H1 (cell line): ENCODE measurements at regions not wholly inside any gene's neighbourhood (a gene's known extent, or its start where the extent isn't known, plus 50 kb on each side); places are given as distances from the start of the nearest gene placed in this dataset.
"Not testable (repeated sequence)": the region's sequence is repeated elsewhere in the genome, so short reads cannot be mapped to it uniquely, and the experiment has no call there.

Experiments used
- CTCF ChIA-PET: fragments of 300-600 bp; sonication (Branson Sonifier 250); formaldehyde crosslinking; loops from one replicate; lab custom pipeline; 2021; ENCODE audit not compliant: partially characterized antibody; lab: Charles Lee
- POLR2A ChIA-PET: fragments of 300-600 bp; sonication (Branson Sonifier 250); formaldehyde crosslinking; loops from one replicate; lab custom pipeline; 2021; ENCODE audit warnings: inconsistent platforms; ENCODE audit not compliant: partially characterized antibody; lab: Charles Lee
- DNase-seq, 2 experiments: peaks; one replicate each; pipeline versions ENCODE4 v3.0.0 to v3.0.0-alpha.2; 2010 to 2022; ENCODE audit warnings: low spot score in 2 of 2, low read depth in 1 of 2, mixed read lengths in 1 of 2
- FAIRE-seq: peaks from 2 replicates; lab custom pipeline; 2011; peaks lifted over from hg19 to GRCh38; lab: Jason Lieb, UNC
- H2AFZ ChIP-seq: 2 replicates; pipeline ENCODE4 v1.8.1; 2012; ENCODE audit warnings: low read length, inconsistent platforms
- H2AK5ac ChIP-seq: 2 replicates; pipeline ENCODE4 v1.6.1; 2013; ENCODE audit warnings: low read depth, low read length
- H2BK120ac ChIP-seq: replicated peaks from 2 replicates; pipeline ENCODE3; 2013; ENCODE audit warnings: low read depth, low read length, inconsistent platforms
- H2BK12ac ChIP-seq: 2 replicates; pipeline ENCODE4 v1.6.1; 2013; ENCODE audit warnings: low read depth, low read length
- H2BK15ac ChIP-seq: 2 replicates; pipeline ENCODE4 v1.6.1; 2013; ENCODE audit warnings: low read length
- H2BK20ac ChIP-seq: 2 replicates; pipeline ENCODE4 v1.6.1; 2013; ENCODE audit warnings: low read length
- H2BK5ac ChIP-seq: 2 replicates; pipeline ENCODE4 v1.6.1; 2013; ENCODE audit warnings: low read depth, low read length
- H3K14ac ChIP-seq: 2 replicates; pipeline ENCODE4 v1.6.1; 2013; ENCODE audit warnings: inconsistent platforms; ENCODE audit not compliant: insufficient read length
- H3K18ac ChIP-seq: 2 replicates; pipeline ENCODE4 v1.6.1; 2013; ENCODE audit warnings: low read length; ENCODE audit errors: extremely low read depth
- H3K23ac ChIP-seq: 2 replicates; pipeline ENCODE4 v1.6.1; 2013; ENCODE audit warnings: inconsistent platforms; ENCODE audit not compliant: insufficient read length
- H3K23me2 ChIP-seq: 2 replicates; pipeline ENCODE4 v1.6.1; 2013; ENCODE audit warnings: low read depth, low read length
- H3K27ac ChIP-seq: 2 replicates; pipeline ENCODE4 v1.6.1; 2011; ENCODE audit warnings: low read depth, low read length, inconsistent platforms
- H3K27me3 ChIP-seq, 4 experiments: replicated peaks in 1 of 4; 1 replicate in 1 of 4; 2 replicates in 3 of 4; pipeline versions ENCODE4 v1.6.1 to v1.8.1; 2011 to 2013; ENCODE audit warnings: low read length in 3 of 4, mild to moderate bottlenecking in 3 of 4, inconsistent platforms in 2 of 4, mixed read lengths in 2 of 4, moderate library complexity in 1 of 4; ENCODE audit not compliant: control insufficient read depth in 3 of 4, insufficient read depth in 3 of 4; ENCODE audit errors: extremely low read depth in 1 of 4
- H3K36me3 ChIP-seq, 4 experiments: 2 replicates each; pipeline versions ENCODE4 v1.6.1 to v1.8.1; 2011 to 2013; ENCODE audit warnings: mild to moderate bottlenecking in 4 of 4, low read length in 3 of 4, moderate library complexity in 2 of 4, control low read depth in 1 of 4, inconsistent platforms in 1 of 4; ENCODE audit not compliant: insufficient read depth in 4 of 4, control insufficient read depth in 2 of 4
- H3K4ac ChIP-seq: replicated peaks from 2 replicates; pipeline ENCODE3; 2013; ENCODE audit warnings: low read length, low read depth, mixed read lengths, inconsistent platforms; ENCODE audit not compliant: insufficient read length
- H3K4me1 ChIP-seq, 4 experiments: replicated peaks in 1 of 4; 1 replicate in 1 of 4; 2 replicates in 3 of 4; pipeline versions ENCODE4 v1.6.1 to v1.8.1; 2011 to 2013; ENCODE audit warnings: low read length in 3 of 4, inconsistent platforms in 2 of 4, mixed read lengths in 1 of 4; ENCODE audit not compliant: insufficient read depth in 4 of 4, control insufficient read depth in 3 of 4
- H3K4me2 ChIP-seq, 2 experiments: 2 replicates each; pipeline versions ENCODE4 v1.6.1 to v1.8.1; 2011 to 2013; ENCODE audit warnings: low read depth in 2 of 2, low read length in 2 of 2, control low read depth in 1 of 2, inconsistent platforms in 1 of 2, mild to moderate bottlenecking in 1 of 2; ENCODE audit not compliant: insufficient read depth in 1 of 2
- H3K4me3 ChIP-seq, 4 experiments: fragments of 200-600, 300-600 bp in 1 of 4; sonication (generic), shearing (Covaris generic), sonication (Bioruptor Twin) in 1 of 4; 2 replicates each; pipeline versions ENCODE4 v1.5.1 to v1.8.1; 2011 to 2016; ENCODE audit warnings: low read length in 4 of 4, low read depth in 3 of 4, control low read depth in 2 of 4, inconsistent platforms in 2 of 4, mild to moderate bottlenecking in 2 of 4, mixed read lengths in 1 of 4, moderate library complexity in 1 of 4; ENCODE audit not compliant: insufficient read depth in 2 of 4; ENCODE audit errors: extremely low read depth in 1 of 4
- H3K56ac ChIP-seq: replicated peaks from 2 replicates; pipeline ENCODE3; 2013; ENCODE audit warnings: low read depth, mild to moderate bottlenecking, mixed read lengths, low read length, inconsistent platforms; ENCODE audit not compliant: insufficient read length
- H3K79me1 ChIP-seq: 2 replicates; pipeline ENCODE4 v1.6.1; 2013; ENCODE audit warnings: low read depth, low read length, control low read depth
- H3K79me2 ChIP-seq, 2 experiments: 2 replicates each; pipeline versions ENCODE4 v1.6.1 to v1.8.1; 2012 to 2013; ENCODE audit warnings: low read length in 2 of 2, mild to moderate bottlenecking in 2 of 2, inconsistent platforms in 1 of 2; ENCODE audit not compliant: insufficient read depth in 2 of 2, control insufficient read depth in 1 of 2
- H3K9ac ChIP-seq, 4 experiments: replicated peaks in 1 of 4; 1 replicate in 1 of 4; 2 replicates in 3 of 4; pipeline versions ENCODE4 v1.6.1 to v1.8.1; 2011 to 2013; ENCODE audit warnings: low read depth in 3 of 4, low read length in 3 of 4, control low read depth in 2 of 4, mild to moderate bottlenecking in 2 of 4, moderate library complexity in 2 of 4, inconsistent platforms in 1 of 4; ENCODE audit errors: extremely low read depth in 1 of 4
- H3K9me3 ChIP-seq, 2 experiments: 2 replicates each; pipeline versions ENCODE4 v1.6.1 to v1.8.1; 2012 to 2013; ENCODE audit warnings: mild to moderate bottlenecking in 2 of 2, moderate library complexity in 2 of 2, control low read depth in 1 of 2, inconsistent platforms in 1 of 2, low read depth in 1 of 2, low read length in 1 of 2, mixed read lengths in 1 of 2; ENCODE audit not compliant: insufficient read depth in 2 of 2
- H4K20me1 ChIP-seq, 2 experiments: replicated peaks in 1 of 2; 2 replicates each; pipeline versions ENCODE3 to v1.8.1; 2011 to 2013; ENCODE audit warnings: inconsistent platforms in 2 of 2, low read length in 2 of 2, mild to moderate bottlenecking in 1 of 2; ENCODE audit not compliant: insufficient read depth in 2 of 2, control insufficient read depth in 1 of 2
- H4K5ac ChIP-seq: 2 replicates; pipeline ENCODE4 v1.6.1; 2013; ENCODE audit warnings: low read length, low read depth, mixed read lengths, inconsistent platforms; ENCODE audit not compliant: insufficient read length
- H4K8ac ChIP-seq: 2 replicates; pipeline ENCODE4 v1.8.0; 2013; ENCODE audit warnings: mild to moderate bottlenecking, moderate library complexity, low read length, inconsistent platforms; ENCODE audit not compliant: insufficient read depth; ENCODE audit errors: extremely low read depth
- H4K91ac ChIP-seq: replicated peaks from 2 replicates; pipeline ENCODE3; 2013; ENCODE audit warnings: low read length, mixed read lengths, inconsistent platforms; ENCODE audit not compliant: insufficient read length
- HDAC6 ChIP-seq: IDR thresholded peaks from one replicate; pipeline ENCODE4 v1.7.1; 2012; ENCODE audit warnings: low read depth, mild to moderate bottlenecking, inconsistent platforms, low read length, moderate library complexity
- WGBS, 2 experiments: shearing (Covaris generic) in 1 of 2; methylation state at CpG; one replicate each; pipeline versions ENCODE4 v1.1.6 to v1.1.7; 2013 to 2015; ENCODE audit warnings: low lambda C conversion rate in 2 of 2, mixed read lengths in 2 of 2, inconsistent platforms in 1 of 2, low coverage in 1 of 2, missing lambda C conversion rate in 1 of 2; ENCODE audit not compliant: insufficient replicate concordance in 2 of 2, insufficient coverage in 1 of 2, insufficient read length in 1 of 2; ENCODE audit errors: extremely low coverage in 1 of 2, missing lambda C conversion rate in 1 of 2; 5-methylcytosine and 5-hydroxymethylcytosine counted together

DNA sequence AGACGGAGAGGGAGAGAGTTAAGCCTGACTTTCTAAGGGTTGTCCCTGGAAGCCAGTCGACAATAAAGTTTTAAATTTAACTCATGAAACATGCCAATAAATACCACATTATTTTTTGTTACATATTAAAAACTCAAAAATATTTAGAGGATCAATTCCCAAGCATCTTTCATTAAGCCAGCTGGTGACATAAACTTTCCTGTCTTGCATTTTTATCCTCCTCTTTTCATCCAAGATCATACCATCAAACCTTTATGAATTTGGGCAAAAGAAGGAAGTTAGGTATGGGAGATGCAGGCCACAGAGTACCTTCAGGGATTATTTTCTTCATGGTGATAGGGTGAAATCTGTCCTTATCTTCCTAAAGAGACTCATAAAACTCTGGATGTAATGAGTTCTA is 178.3 kb upstream of the FBXL17 start:
- H2BK15ac ChIP-seq, result no peak overlapping the region
- no peak overlapping the region for H3K4me2 ChIP-seq
- H3K27me3 ChIP-seq, result no peaks in the 10 kb centered on the region; a peak in 1 of 7 replicates
- H3K4ac ChIP-seq, result no peak overlapping the region
- H3K4me1 ChIP-seq, result peaks cover 0 to 6% (median 3%) of the 10 kb centered on the region in 4 experiments; a peak in 4 of 7 replicates
- no peak overlapping the region for H3K4me3 ChIP-seq
- no peak overlapping the region for H3K23ac ChIP-seq
- H3K9me3 ChIP-seq, result peaks cover 0 to 8% of the 10 kb centered on the region in 2 experiments; a peak in 1 of 4 replicates
- H4K5ac ChIP-seq, result no peak overlapping the region
- TF ChIP-seq HDAC6, result no peak
- no peaks in the 10 kb centered on the region for H3K79me2 ChIP-seq
- H3K27ac ChIP-seq, result no peak overlapping the region
- H3K56ac ChIP-seq, result no peak overlapping the region
- ChIA-PET CTCF (no interaction called here), POLR2A (no interaction called here)
- H2AFZ ChIP-seq, result no peak overlapping the region
- H2AK5ac ChIP-seq, result no peak overlapping the region
- no peak overlapping the region for H3K18ac ChIP-seq
- H3K79me1 ChIP-seq, result no peaks in the 10 kb centered on the region
- FAIRE-seq (no peak), DNase-seq (no peak)
- WGBS, 2 experiments, result 90% methylated on average over 2 of the region's 2 CpGs; no CpG with 5 or more reads in 1 of the 2 experiments
- H2BK20ac ChIP-seq, result no peak overlapping the region
- H4K8ac ChIP-seq, result no peak overlapping the region
- H3K36me3 ChIP-seq, result no peaks in the 10 kb centered on the region; a peak in 2 of 8 replicates
- no peak overlapping the region for H3K9ac ChIP-seq
- no peak overlapping the region for H4K91ac ChIP-seq
- H2BK12ac ChIP-seq, result no peak overlapping the region
- H3K23me2 ChIP-seq, result no peaks in the 10 kb centered on the region
- H2BK5ac ChIP-seq, result no peak overlapping the region
- no peak overlapping the region for H2BK120ac ChIP-seq
- H4K20me1 ChIP-seq, result no peaks in the 10 kb centered on the region
- no peak overlapping the region for H3K14ac ChIP-seq

DNA sequence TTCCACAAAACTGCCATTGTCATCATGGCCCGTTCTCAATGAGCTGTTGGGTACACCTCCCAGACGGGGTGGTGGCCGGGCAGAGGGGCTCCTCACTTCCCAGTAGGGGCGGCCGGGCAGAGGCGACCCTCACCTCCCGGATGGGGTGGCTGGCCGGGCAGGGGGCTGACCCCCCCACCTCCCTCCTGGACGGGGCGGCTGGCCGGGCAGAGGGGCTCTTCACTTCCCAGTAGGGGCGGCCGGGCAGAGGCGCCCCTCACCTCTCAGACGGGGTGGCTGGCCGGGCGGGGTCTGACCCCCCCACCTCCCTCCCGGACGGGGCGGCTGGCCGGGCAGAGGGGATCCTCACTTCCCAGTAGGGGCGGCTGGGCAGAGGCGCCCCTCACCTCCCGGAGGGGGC is 176.9 kb upstream of the FBXL17 start:
- H2BK12ac ChIP-seq, H3K9ac ChIP-seq, H2BK120ac ChIP-seq, H3K4me2 ChIP-seq, FAIRE-seq, H3K27ac ChIP-seq, H2BK5ac ChIP-seq, H4K5ac ChIP-seq, H3K27me3 ChIP-seq, H3K23ac ChIP-seq, H3K9me3 ChIP-seq, H3K4ac ChIP-seq, H3K18ac ChIP-seq, H3K23me2 ChIP-seq, H3K79me1 ChIP-seq, CTCF ChIA-PET, H2AFZ ChIP-seq, H3K4me3 ChIP-seq, H3K36me3 ChIP-seq, H2BK15ac ChIP-seq, H2BK20ac ChIP-seq, H2AK5ac ChIP-seq, H3K56ac ChIP-seq, POLR2A ChIA-PET, H4K91ac ChIP-seq, H3K79me2 ChIP-seq, H3K14ac ChIP-seq, H4K20me1 ChIP-seq, DNase-seq, H4K8ac ChIP-seq: not testable (repeated sequence)
- peaks cover 0 to 11% (median 2%) of the 10 kb centered on the region in 4 experiments; a peak in 4 of 7 replicates for H3K4me1 ChIP-seq
- WGBS, 2 experiments, result no CpG with 5 or more reads among the region's 24 CpGs
